Ovary (tissue), 3 donors: ENCODE measurements at regions not wholly inside any gene's neighbourhood (a gene's known extent, or its start where the extent isn't known, plus 50 kb on each side); places are given as distances from the start of the nearest gene placed in this dataset.

Experiments used
- CTCF ChIP-seq, 3 donors: fragments of 450-650 bp in 2 of 3; fragments of 200-600 bp in 1 of 3; IDR thresholded peaks; one replicate each; pipeline versions ENCODE4 v1.5.1 to v1.8.0; 2016 to 2022; ENCODE audit warnings: antibody characterized with exemption in 3 of 3, mild to moderate bottlenecking in 1 of 3
- POLR2A ChIP-seq: fragments of 450-650 bp; IDR thresholded peaks from one replicate; pipeline ENCODE4 v1.6.1; 2017; ENCODE audit warnings: antibody characterized with exemption, mild to moderate bottlenecking, moderate library complexity
- donor health status: DM: no; HTN: no; CAD: no.

GRCh38 chr4:20506827-20507226, 193.4 kb upstream of the PACRGL start:
- TF ChIP-seq CTCF (IDR thresholded peaks at IDR 0.05): no peak
- no peak for TF ChIP-seq POLR2A
